GM13976 (cell line): ENCODE measurements at regions not wholly inside any gene's neighbourhood (a gene's known extent, or its start where the extent isn't known, plus 50 kb on each side); places are given as distances from the start of the nearest gene placed in this dataset.

Experiments used
- DNase-seq: peaks from one replicate; pipeline ENCODE4 v3.0.0; 2012; ENCODE audit warnings: low spot score
- in situ Hi-C: fragments of 300-500 bp; cut with MboI; formaldehyde crosslinking; loops from one replicate; pipeline ENCODE4 v1.12.0; 2022; ENCODE audit warnings: low sequenced_read_pairs, mixed read lengths, inconsistent platforms; ENCODE audit not compliant: unreplicated experiment
- TF ChIP-seq, protein P1 (sequence below): IDR thresholded peaks from 2 replicates; pipeline ENCODE4 v1.5.1; 2012; ENCODE audit warnings: borderline replicate concordance, mild to moderate bottlenecking; ENCODE audit not compliant: insufficient read depth; ENCODE audit errors: extremely low read depth, missing control alignments, control extremely low read depth

- no peak for DNase-seq
- TF ChIP-seq, protein P1, sequence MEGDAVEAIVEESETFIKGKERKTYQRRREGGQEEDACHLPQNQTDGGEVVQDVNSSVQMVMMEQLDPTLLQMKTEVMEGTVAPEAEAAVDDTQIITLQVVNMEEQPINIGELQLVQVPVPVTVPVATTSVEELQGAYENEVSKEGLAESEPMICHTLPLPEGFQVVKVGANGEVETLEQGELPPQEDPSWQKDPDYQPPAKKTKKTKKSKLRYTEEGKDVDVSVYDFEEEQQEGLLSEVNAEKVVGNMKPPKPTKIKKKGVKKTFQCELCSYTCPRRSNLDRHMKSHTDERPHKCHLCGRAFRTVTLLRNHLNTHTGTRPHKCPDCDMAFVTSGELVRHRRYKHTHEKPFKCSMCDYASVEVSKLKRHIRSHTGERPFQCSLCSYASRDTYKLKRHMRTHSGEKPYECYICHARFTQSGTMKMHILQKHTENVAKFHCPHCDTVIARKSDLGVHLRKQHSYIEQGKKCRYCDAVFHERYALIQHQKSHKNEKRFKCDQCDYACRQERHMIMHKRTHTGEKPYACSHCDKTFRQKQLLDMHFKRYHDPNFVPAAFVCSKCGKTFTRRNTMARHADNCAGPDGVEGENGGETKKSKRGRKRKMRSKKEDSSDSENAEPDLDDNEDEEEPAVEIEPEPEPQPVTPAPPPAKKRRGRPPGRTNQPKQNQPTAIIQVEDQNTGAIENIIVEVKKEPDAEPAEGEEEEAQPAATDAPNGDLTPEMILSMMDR: no peak
- in situ Hi-C loops: no loop called here
Observed at GRCh38 chr12:116411977-116412376, 134.5 kb upstream of the MED13L start.

- in situ Hi-C loops: no loop called here
- TF ChIP-seq, protein P1: no peak
- DNase-seq: no peak
Observed at GRCh38 chr12:116414891-116415290, 137.4 kb upstream of the MED13L start.

DNA sequence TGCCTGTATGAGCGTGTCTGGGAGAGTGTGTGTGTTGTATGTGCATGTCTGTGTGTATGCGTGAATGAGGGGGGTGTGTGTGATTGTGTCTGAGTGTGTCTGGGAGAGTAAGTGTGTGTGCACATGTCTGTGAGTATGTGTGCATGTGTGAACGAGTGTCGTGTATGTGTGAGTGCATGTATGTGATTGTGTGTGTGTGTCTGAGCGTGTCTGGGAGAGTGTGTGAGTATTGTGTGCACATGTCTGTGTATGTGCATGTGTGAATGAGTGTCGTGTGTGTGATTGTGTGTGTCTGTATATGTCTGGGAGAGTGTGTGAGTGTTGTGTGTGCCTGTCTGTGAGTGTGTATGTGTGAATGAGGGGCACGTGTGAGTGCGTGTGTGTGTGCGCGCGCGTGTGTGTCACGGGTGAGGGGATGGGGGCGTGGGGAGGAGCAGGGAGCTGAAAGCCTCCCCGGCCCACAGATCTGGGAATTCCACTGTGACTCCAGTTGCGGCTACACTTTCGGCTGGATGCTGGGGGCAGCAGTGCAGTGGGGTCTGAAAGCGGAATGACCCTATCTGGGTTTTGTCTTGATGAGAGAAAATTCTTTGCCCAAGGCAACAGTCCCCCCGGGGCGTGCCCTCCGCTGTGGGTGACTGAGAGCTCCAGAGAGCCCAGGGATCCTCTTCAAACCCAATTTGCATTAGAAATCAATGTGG, 138.1 kb upstream of the MED13L start:
- DNase-seq: no peak
- in situ Hi-C loops: no loop called here
- TF ChIP-seq, protein P1: no peak

GRCh38 chr12:116416166-116416565, 138.7 kb upstream of the MED13L start:
- in situ Hi-C loops: no loop called here
- TF ChIP-seq, protein P1: no peak

GRCh38 chr12:116418551-116418950, 140.6 kb upstream of the MAP1LC3B2 start:
- in situ Hi-C loops: no loop called here
- DNase-seq: no peak
- TF ChIP-seq, protein P1: no peak

More at GRCh38 chr12:116416166-116416565, 138.7 kb upstream of the MED13L start:
- DNase-seq: no peak

DNA sequence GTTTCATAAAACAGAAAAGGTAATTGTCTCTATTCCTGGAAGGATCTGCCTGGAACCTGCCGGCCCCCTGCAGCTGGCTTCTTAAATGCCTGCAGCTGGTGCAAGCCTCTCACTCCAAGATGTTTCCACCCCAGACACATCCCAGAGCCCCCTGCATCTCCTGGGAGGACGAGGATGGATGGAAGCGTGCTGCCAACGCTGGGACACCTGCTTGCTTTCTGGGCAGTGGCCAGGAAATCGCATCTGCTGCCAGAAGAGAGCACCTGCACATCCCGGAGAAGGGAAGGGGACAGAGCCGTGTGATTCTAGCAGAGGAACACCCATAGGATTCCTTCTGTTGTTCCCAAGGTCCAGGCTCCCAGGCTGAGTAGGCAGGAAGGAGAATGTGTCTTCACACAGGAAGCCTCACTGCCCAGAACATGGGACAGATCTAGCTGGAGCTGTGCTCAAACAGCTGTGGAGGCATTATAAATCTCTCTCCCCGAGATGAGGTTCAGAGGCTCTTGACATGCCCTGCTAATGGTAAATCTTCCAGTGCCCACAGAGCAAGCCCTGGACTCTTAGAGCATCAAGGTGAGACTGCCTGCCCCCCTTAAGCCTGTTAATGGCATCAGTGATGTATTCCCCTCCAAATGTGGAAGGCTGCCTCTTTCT, 138.8 kb upstream of the MAP1LC3B2 start:
- DNase-seq: no peak
- in situ Hi-C loops: no loop called here
- TF ChIP-seq, protein P1: no peak
